GM18502 (cell line): ENCODE measurements at regions not wholly inside any gene's neighbourhood (a gene's known extent, or its start where the extent isn't known, plus 50 kb on each side); places are given as distances from the start of the nearest gene placed in this dataset.
"Not testable (repeated sequence)": the region's sequence is repeated elsewhere in the genome, so short reads cannot be mapped to it uniquely, and the experiment has no call there.

Experiments used
- ATAC-seq: cut with Tn5 transposase; IDR thresholded peaks from one replicate; pipeline ENCODE4 v1.9.1; 2021; ENCODE audit warnings: mild to moderate bottlenecking; ENCODE audit not compliant: unreplicated experiment, poor library complexity

DNA sequence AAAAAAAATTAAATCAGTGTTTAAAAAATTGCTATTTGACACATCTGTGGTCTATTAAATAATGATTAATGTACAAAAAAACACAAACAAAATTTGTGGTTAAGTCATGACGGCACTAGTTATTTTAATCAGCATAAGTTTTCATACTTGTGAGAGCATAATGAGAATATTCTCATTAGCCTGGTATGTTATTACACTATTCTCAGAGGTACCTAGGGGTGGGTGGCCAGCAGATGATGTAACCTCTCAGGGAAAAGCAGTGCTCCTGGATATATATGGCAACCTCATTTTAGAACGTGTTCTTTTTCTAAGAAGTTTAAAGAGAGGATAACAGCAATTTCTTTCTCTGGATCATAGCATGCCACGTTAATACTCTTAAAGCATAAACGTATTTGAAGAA lies 109.2 kb downstream of the GJA1 start:
- no peak for ATAC-seq

DNA sequence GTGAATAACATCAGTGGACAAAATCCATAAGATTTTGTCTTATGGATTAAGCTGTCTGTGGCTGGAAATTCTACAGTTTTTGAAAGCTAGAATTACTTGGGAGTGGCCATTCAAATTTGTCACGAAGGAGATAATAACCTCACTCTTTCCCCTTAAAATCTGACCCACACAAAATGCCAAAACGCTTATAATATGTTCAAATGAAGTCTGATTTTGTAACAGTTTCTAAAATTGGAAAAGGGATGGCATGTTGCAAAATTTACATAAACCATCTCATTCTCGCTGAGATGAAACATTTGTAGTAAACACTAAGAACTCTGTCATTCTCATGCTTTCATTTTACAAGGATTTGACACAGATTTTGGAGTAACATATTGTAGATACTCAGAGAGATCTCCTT lies 112.7 kb downstream of the GJA1 start:
- no peak for ATAC-seq

DNA sequence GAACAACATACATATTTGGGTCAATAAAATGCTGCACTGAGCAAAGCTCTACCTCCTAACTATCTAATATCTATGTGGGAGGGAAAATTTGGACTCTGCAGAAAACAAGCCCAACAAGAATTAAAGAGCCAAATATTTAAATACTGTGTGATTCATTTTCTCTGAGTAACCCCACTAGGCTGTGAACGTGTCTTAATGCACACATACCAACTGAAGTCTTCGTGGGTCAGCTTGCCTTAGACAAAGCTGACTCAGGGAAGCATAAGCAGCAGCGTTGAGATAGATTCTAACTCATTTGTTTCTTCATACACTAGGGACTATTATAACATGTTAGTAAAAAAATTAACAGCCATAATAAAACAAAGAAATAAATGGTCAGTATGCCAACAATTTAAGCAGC lies 114.3 kb downstream of the GJA1 start:
- no peak for ATAC-seq

GRCh38 chr6:121550491-121551010 lies 115.1 kb downstream of the GJA1 start:
- ATAC-seq: no peak

- ATAC-seq: no peak
These were observed 119.8 kb downstream of the GJA1 start for GRCh38 chr6:121555201-121555600.

- ATAC-seq: not testable (repeated sequence)
These were observed 120.7 kb downstream of the GJA1 start for GRCh38 chr6:121556149-121556548.

GRCh38 chr6:121557146-121557940 lies 121.9 kb downstream of the GJA1 start:
- ATAC-seq: no peak

GRCh38 chr6:121559611-121560269 lies 124.3 kb downstream of the GJA1 start:
- ATAC-seq: no peak

GRCh38 chr6:121560476-121560875 lies 125.0 kb downstream of the GJA1 start:
- ATAC-seq: no peak

- no peak for ATAC-seq
These were observed 127.8 kb downstream of the GJA1 start for GRCh38 chr6:121563286-121563685.

DNA sequence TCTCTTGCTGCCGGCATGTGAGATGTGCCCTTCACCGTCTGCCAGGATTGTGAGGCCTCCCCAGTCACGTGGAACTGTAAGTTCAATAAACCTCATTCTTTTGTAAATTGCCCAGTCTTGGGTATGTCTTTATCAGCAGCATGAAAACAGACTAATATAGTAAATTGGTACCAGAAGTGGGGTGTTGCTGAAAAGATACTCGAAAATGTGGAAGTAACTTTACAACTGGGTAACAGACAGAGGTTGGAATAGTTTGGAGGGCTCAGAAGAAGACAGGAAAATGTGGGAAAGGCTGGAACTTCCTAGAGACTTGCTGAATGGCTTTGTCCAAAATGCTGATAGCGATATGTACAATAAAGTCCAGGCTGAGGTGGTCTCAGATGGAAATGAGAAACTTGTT lies 129.1 kb downstream of the GJA1 start:
- not testable (repeated sequence) for ATAC-seq

- no peak for ATAC-seq
These were observed 136.0 kb downstream of the GJA1 start for GRCh38 chr6:121571455-121571854.

DNA sequence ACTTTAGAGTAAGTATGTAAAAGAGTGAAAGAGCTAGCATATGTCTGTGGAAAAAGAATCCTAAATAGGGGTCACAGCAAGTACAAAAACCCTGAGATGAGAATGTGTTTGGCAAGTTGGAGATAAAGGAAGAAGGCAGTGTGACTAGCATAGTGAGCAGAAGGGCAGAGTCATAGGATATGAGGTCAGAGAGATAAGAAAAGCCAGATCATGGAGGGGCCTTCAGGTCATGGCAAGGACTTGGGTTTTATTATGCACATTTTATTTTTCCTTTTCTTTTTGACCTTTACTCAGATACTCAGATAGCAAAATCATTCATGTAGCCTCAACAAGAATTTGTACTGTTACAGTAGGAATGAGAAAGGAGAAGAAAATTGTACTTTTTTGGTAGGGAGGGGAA lies 138.0 kb downstream of the GJA1 start:
- no peak for ATAC-seq

GRCh38 chr6:121578216-121578615 lies 142.8 kb downstream of the GJA1 start:
- ATAC-seq: no peak

- ATAC-seq: no peak
These were observed 144.0 kb downstream of the GJA1 start for GRCh38 chr6:121579478-121579877.

DNA sequence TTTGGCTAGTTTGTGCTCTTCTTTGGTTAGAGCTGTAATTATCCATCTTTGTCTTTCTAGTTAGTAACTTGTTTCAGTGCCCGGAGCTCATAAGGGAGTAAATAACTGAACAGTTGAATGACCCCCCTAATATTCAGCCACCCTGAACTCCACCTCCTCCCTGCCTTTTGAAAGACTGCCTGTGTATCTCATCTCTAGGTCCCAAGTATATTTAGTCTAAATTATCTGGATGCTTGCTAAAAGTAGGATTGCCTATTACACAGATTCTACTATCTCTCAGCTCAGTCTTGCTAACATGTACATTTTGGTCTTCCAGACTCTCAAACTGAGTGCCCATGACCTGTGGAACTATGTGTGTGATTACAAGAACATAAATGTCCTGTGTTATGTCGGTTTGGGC lies 145.9 kb downstream of the GJA1 start:
- no peak for ATAC-seq

DNA sequence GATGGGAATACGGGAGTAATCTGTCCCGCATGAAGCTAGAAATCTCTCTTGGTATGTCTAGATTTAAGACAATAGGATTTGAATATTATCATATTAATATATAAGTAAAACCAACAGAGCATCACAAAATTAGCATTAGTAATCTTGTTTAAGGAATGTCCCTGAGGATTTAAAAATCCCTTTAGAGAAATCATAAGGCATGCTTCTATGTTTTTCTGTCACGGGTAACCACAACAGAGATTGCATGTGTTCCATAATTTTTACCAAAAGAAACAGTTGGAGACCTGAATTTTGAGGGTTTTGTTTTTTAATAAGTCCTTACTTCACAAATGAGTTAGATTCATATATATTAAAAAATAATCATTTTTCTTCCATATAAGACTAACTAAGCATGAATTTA lies 146.8 kb downstream of the GJA1 start:
- ATAC-seq: no peak

DNA sequence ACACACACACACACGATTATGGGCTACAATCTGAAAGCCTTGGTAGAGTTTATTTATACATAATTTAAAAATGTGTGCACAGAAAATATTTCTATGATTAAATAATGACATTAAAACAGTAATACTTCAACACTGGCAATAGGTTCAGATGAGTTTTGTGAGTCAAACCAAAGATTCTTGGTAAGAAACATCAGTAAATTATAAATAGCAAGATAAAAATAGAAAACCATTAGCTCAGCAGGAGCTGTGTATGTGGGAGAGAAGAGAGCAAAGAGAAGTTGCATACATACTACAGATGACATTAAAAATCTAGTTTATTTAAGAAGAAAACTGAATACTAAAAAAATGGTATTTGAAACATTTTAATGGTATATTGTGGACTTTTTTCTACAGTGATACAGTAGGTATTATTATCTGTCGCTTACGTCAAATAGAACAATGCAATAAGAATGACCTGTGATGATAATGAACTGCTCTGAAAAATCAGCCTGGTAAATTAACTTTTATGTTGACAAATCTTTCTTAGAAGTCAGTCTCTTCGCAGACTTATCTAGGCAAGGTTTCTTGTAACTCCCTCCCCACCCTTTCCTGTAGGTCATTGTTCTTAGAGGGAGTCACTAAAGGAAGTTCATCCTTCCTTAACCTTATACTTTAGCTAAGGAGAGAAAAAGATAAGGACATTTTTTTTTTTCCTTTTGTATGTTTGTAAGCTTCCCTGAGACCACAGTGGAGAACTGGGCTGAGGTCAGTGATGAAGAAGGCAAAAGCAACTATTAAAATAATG lies 149.3 kb downstream of the GJA1 start:
- no peak for ATAC-seq

GRCh38 chr6:121590438-121590837 lies 155.0 kb downstream of the GJA1 start:
- no peak for ATAC-seq

DNA sequence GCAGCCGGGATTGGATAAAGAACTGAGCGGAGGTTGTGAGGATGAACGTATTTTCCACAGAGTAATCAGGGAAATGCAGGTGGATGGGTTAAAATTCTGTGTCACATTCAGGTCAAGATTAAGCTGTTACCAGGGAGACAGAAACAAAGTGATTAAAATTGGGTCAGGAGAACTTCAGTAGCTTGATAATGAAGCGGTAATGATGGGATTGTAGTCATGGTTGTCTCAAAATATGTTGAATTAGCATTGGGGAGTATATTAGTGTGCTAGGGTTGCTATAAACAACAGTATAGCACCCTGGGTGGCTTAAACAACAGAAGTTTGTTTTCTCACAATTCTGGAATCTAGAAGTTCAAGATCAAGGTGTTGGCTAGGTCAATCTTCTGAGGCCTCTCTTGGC lies 155.5 kb downstream of the GJA1 start:
- ATAC-seq: no peak
